ENCODE measurements at regions not wholly inside any gene's neighbourhood (a gene's known extent, or its start where the extent isn't known, plus 50 kb on each side); places are given as distances from the start of the nearest gene placed in this dataset.

- ChIA-PET POLR2A (no interaction called here), CTCF (no interaction called here)
- Mint-ChIP-seq H3K9me3 (peaks cover 11% of the 10 kb centered on the region), H3K27me3 (peaks cover 4% of the 10 kb centered on the region), H3K4me3 (no peak overlapping the region), H3K27ac (no peak overlapping the region), H3K36me3 (no peaks in the 10 kb centered on the region), H3K4me1 (ENCODE audit: low read depth) (no peaks in the 10 kb centered on the region)
- intact Hi-C loops (cut with micrococcal nuclease) = no loop called here
- no peak for DNase-seq
Observed at GRCh38 chr5:173468821-173469251, 140.6 kb upstream of the STC2 start.

GRCh38 chr5:173466227-173466626 is 138.0 kb upstream of the STC2 start:
- CTCF ChIA-PET = no interaction called here
- Mint-ChIP-seq H3K4me1 (ENCODE audit: low read depth) (no peaks in the 10 kb centered on the region), H3K27ac (no peak overlapping the region), H3K9me3 (peaks cover 11% of the 10 kb centered on the region), H3K4me3 (no peak overlapping the region), H3K36me3 (no peaks in the 10 kb centered on the region), H3K27me3 (peaks cover 4% of the 10 kb centered on the region)
- intact Hi-C loops (cut with micrococcal nuclease) = no loop called here
- POLR2A ChIA-PET = no interaction called here
- no peak for DNase-seq

GRCh38 chr5:173464813-173465212 is 136.6 kb upstream of the STC2 start:
- no peaks in the 10 kb centered on the region for H3K36me3 Mint-ChIP-seq
- H3K4me1 Mint-ChIP-seq (ENCODE audit: low read depth) = no peaks in the 10 kb centered on the region
- CTCF ChIA-PET = no interaction called here
- POLR2A ChIA-PET = no interaction called here
- peaks cover 4% of the 10 kb centered on the region for H3K27me3 Mint-ChIP-seq
- intact Hi-C loops (cut with micrococcal nuclease) = no loop called here
- DNase-seq = no peak
- peaks cover 11% of the 10 kb centered on the region for H3K9me3 Mint-ChIP-seq
- no peak overlapping the region for H3K27ac Mint-ChIP-seq
- no peak overlapping the region for H3K4me3 Mint-ChIP-seq

GRCh38 chr5:173463207-173463606 is 135.0 kb upstream of the STC2 start:
- no peak overlapping the region for H3K4me3 Mint-ChIP-seq
- H3K27me3 Mint-ChIP-seq = no peaks in the 10 kb centered on the region
- no peaks in the 10 kb centered on the region for H3K36me3 Mint-ChIP-seq
- peaks cover 11% of the 10 kb centered on the region for H3K9me3 Mint-ChIP-seq
- DNase-seq = no peak
- H3K4me1 Mint-ChIP-seq (ENCODE audit: low read depth) = no peaks in the 10 kb centered on the region
- intact Hi-C loops (cut with micrococcal nuclease) = no loop called here
- CTCF ChIA-PET = no interaction called here
- POLR2A ChIA-PET = no interaction called here
- no peak overlapping the region for H3K27ac Mint-ChIP-seq

- intact Hi-C loops (cut with micrococcal nuclease) = no loop called here
- H3K27me3 Mint-ChIP-seq = no peaks in the 10 kb centered on the region
- no peaks in the 10 kb centered on the region for H3K9me3 Mint-ChIP-seq
- DNase-seq = no peak
- H3K27ac Mint-ChIP-seq = no peak overlapping the region
- no peaks in the 10 kb centered on the region for H3K4me1 Mint-ChIP-seq (ENCODE audit: low read depth)
- H3K36me3 Mint-ChIP-seq = no peaks in the 10 kb centered on the region
- CTCF ChIA-PET = no interaction called here
- POLR2A ChIA-PET = no interaction called here
- no peak overlapping the region for H3K4me3 Mint-ChIP-seq
Observed at GRCh38 chr5:173458828-173459609, 130.8 kb upstream of the STC2 start.

- no peaks in the 10 kb centered on the region for H3K36me3 Mint-ChIP-seq
- H3K4me3 Mint-ChIP-seq = no peak overlapping the region
- no peaks in the 10 kb centered on the region for H3K27me3 Mint-ChIP-seq
Observed at GRCh38 chr5:173457482-173457881, 129.3 kb upstream of the STC2 start.

GRCh38 chr5:173456751-173457171 is 128.5 kb upstream of the STC2 start:
- POLR2A ChIA-PET = no interaction called here
- Mint-ChIP-seq H3K27ac (no peak overlapping the region), H3K4me1 (ENCODE audit: low read depth) (no peaks in the 10 kb centered on the region), H3K36me3 (no peaks in the 10 kb centered on the region), H3K9me3 (no peaks in the 10 kb centered on the region), H3K27me3 (peaks cover 3% of the 10 kb centered on the region), H3K4me3 (no peak overlapping the region)
- CTCF ChIA-PET = no interaction called here
- intact Hi-C loops (cut with micrococcal nuclease) = no loop called here
- no peak for DNase-seq

More at GRCh38 chr5:173457482-173457881, 129.3 kb upstream of the STC2 start:
- POLR2A ChIA-PET = no interaction called here
- Mint-ChIP-seq H3K4me1 (ENCODE audit: low read depth) (no peaks in the 10 kb centered on the region), H3K9me3 (no peaks in the 10 kb centered on the region), H3K27ac (no peak overlapping the region)
- intact Hi-C loops (cut with micrococcal nuclease) = no loop called here
- CTCF ChIA-PET = no interaction called here
- no peak for DNase-seq

- ChIA-PET POLR2A (no interaction called here), CTCF (no interaction called here)
- intact Hi-C loops (cut with micrococcal nuclease) = no loop called here
- Mint-ChIP-seq H3K36me3 (no peaks in the 10 kb centered on the region), H3K9me3 (no peaks in the 10 kb centered on the region), H3K27me3 (peaks cover 3% of the 10 kb centered on the region), H3K4me1 (ENCODE audit: low read depth) (no peaks in the 10 kb centered on the region), H3K4me3 (no peak overlapping the region), H3K27ac (no peak overlapping the region)
- DNase-seq = no peak
Observed at GRCh38 chr5:173456181-173456580, 128.0 kb upstream of the STC2 start.

GRCh38 chr5:173455599-173455957 is 127.4 kb upstream of the STC2 start:
- no peak overlapping the region for H3K27ac Mint-ChIP-seq
- CTCF ChIA-PET = no interaction called here
- no peak for DNase-seq
- no peaks in the 10 kb centered on the region for H3K4me1 Mint-ChIP-seq (ENCODE audit: low read depth)
- POLR2A ChIA-PET = no interaction called here
- peaks cover 3% of the 10 kb centered on the region for H3K27me3 Mint-ChIP-seq
- no peaks in the 10 kb centered on the region for H3K9me3 Mint-ChIP-seq
- intact Hi-C loops (cut with micrococcal nuclease) = no loop called here
- no peak overlapping the region for H3K4me3 Mint-ChIP-seq
- H3K36me3 Mint-ChIP-seq = no peaks in the 10 kb centered on the region

- intact Hi-C loops (cut with micrococcal nuclease) = no loop called here
- peaks cover 3% of the 10 kb centered on the region for H3K27me3 Mint-ChIP-seq
- no peaks in the 10 kb centered on the region for H3K36me3 Mint-ChIP-seq
- DNase-seq = no peak
- CTCF ChIA-PET = no interaction called here
- no peaks in the 10 kb centered on the region for H3K9me3 Mint-ChIP-seq
- no peak overlapping the region for H3K27ac Mint-ChIP-seq
- H3K4me1 Mint-ChIP-seq (ENCODE audit: low read depth) = no peaks in the 10 kb centered on the region
- POLR2A ChIA-PET = no interaction called here
- no peak overlapping the region for H3K4me3 Mint-ChIP-seq
Observed at GRCh38 chr5:173454736-173455598, 126.8 kb upstream of the STC2 start.

- ChIA-PET POLR2A (no interaction called here), CTCF (no interaction called here)
- Mint-ChIP-seq H3K4me3 (no peak overlapping the region), H3K27me3 (peaks cover 3% of the 10 kb centered on the region), H3K4me1 (ENCODE audit: low read depth) (no peaks in the 10 kb centered on the region), H3K9me3 (no peaks in the 10 kb centered on the region), H3K27ac (no peak overlapping the region), H3K36me3 (no peaks in the 10 kb centered on the region)
- no peak for DNase-seq
- intact Hi-C loops (cut with micrococcal nuclease) = no loop called here
Observed at GRCh38 chr5:173454361-173454735, 126.1 kb upstream of the STC2 start.

GRCh38 chr5:173453167-173453566 is 125.0 kb upstream of the STC2 start:
- Mint-ChIP-seq H3K36me3 (no peaks in the 10 kb centered on the region), H3K9me3 (no peaks in the 10 kb centered on the region), H3K27ac (no peak overlapping the region), H3K4me3 (no peak overlapping the region), H3K27me3 (peaks cover 3% of the 10 kb centered on the region), H3K4me1 (ENCODE audit: low read depth) (no peaks in the 10 kb centered on the region)
- DNase-seq = no peak
- ChIA-PET CTCF (no interaction called here), POLR2A (no interaction called here)
- intact Hi-C loops (cut with micrococcal nuclease) = no loop called here

Data from activated CD4-positive, alpha-beta memory T cell treated with anti-CD3 and anti-CD28 coated beads for 36 hours (primary cell).